Erythroblast (primary cell): ENCODE measurements at regions not wholly inside any gene's neighbourhood (a gene's known extent, or its start where the extent isn't known, plus 50 kb on each side); places are given as distances from the start of the nearest gene placed in this dataset.
"Not testable (repeated sequence)": the region's sequence is repeated elsewhere in the genome, so short reads cannot be mapped to it uniquely, and the experiment has no call there.

Experiments used
- DNase-seq, 2 experiments: peaks; one replicate each; lab custom pipeline; 2025; lab: John Stamatoyannopoulos, UW
- GATA1 ChIP-seq: IDR thresholded peaks from 2 replicates; pipeline ENCODE4 v1.6.1; 2011; ENCODE audit warnings: low read depth, mild to moderate bottlenecking, control low read depth, low read length, moderate library complexity
- POLR2A ChIP-seq: IDR thresholded peaks from 2 replicates; pipeline ENCODE4 v1.6.1; 2011; ENCODE audit warnings: mild to moderate bottlenecking, low read length

GRCh38 chr4:86413426-86413825 is 53.6 kb upstream of the MAPK10 start:
- DNase-seq: not testable (repeated sequence)

GRCh38 chr4:86414686-86415085 is 54.8 kb upstream of the MAPK10 start:
- no peak for DNase-seq
- TF ChIP-seq GATA1 (no peak), POLR2A (no peak)

GRCh38 chr4:86416081-86416480 is 56.2 kb upstream of the MAPK10 start:
- TF ChIP-seq POLR2A (no peak), GATA1 (no peak)
- no peak for DNase-seq

- DNase-seq: no peak
- TF ChIP-seq POLR2A: no peak
- no peak for TF ChIP-seq GATA1
Observed at GRCh38 chr4:86421461-86421860, 61.6 kb upstream of the MAPK10 start.

GRCh38 chr4:86431543-86432116 is 71.8 kb upstream of the MAPK10 start:
- DNase-seq: no peak
- TF ChIP-seq GATA1 (no peak), POLR2A (no peak)

- TF ChIP-seq GATA1 (no peak), POLR2A (no peak)
- DNase-seq: no peak
Observed at GRCh38 chr4:86432559-86433134, 72.8 kb upstream of the MAPK10 start.

GRCh38 chr4:86439293-86439692 is 79.4 kb upstream of the MAPK10 start:
- no peak for DNase-seq
- TF ChIP-seq POLR2A: no peak
- no peak for TF ChIP-seq GATA1

GRCh38 chr4:86441175-86441936 is 81.5 kb upstream of the MAPK10 start:
- TF ChIP-seq GATA1: no peak
- TF ChIP-seq POLR2A: no peak
- no peak for DNase-seq

- TF ChIP-seq POLR2A (no peak), GATA1 (no peak)
- no peak for DNase-seq
Observed at GRCh38 chr4:86442881-86443280, 83.0 kb upstream of the MAPK10 start.

GRCh38 chr4:86443495-86443894 is 83.6 kb upstream of the MAPK10 start:
- TF ChIP-seq GATA1 (no peak), POLR2A (no peak)
- DNase-seq: no peak

- DNase-seq: no peak
- TF ChIP-seq GATA1 (no peak), POLR2A (no peak)
Observed at GRCh38 chr4:86446996-86447395, 87.1 kb upstream of the MAPK10 start.

GRCh38 chr4:86448871-86449270 is 89.0 kb upstream of the MAPK10 start:
- no peak for DNase-seq
- TF ChIP-seq GATA1 (no peak), POLR2A (no peak)

- no peak for TF ChIP-seq POLR2A
- TF ChIP-seq GATA1: no peak
Observed at GRCh38 chr4:86449746-86450588, 90.1 kb upstream of the MAPK10 start.

GRCh38 chr4:86450861-86451260 is 91.0 kb upstream of the MAPK10 start:
- DNase-seq: no peak
- TF ChIP-seq GATA1: no peak
- no peak for TF ChIP-seq POLR2A

More at GRCh38 chr4:86449746-86450588, 90.1 kb upstream of the MAPK10 start:
- no peak for DNase-seq

- no peak for DNase-seq
- TF ChIP-seq POLR2A (no peak), GATA1 (no peak)
Observed at GRCh38 chr4:86451560-86452330, 91.9 kb upstream of the MAPK10 start.
